Caco-2 (cell line): ENCODE measurements at regions not wholly inside any gene's neighbourhood (a gene's known extent, or its start where the extent isn't known, plus 50 kb on each side); places are given as distances from the start of the nearest gene placed in this dataset.

Experiments
- BruUV-seq: library from RNA; stranded (reverse); fragments of 400-500 nt; replicated peaks from 2 replicates; lab custom pipeline; 2021; lab: Mats Ljungman, UMichigan
- CTCF ChIA-PET: fragments of 300-600 bp; sonication (Branson Sonifier 250); formaldehyde crosslinking; loops from one replicate; lab custom pipeline; 2022; ENCODE audit warnings: antibody characterized with exemption; lab: Charles Lee
- POLR2A ChIA-PET: fragments of 300-600 bp; sonication (Branson Sonifier 250); formaldehyde crosslinking; loops from one replicate; lab custom pipeline; 2022; ENCODE audit warnings: antibody characterized with exemption; lab: Charles Lee
- DNase-seq, 2 experiments: peaks; one replicate each; pipeline versions ENCODE4 v3.0.0 to v3.0.0-alpha.2; 2020 to 2022
- H3K27me3 ChIP-seq: replicated peaks from 2 replicates; pipeline ENCODE4 v1.6.0; 2011; ENCODE audit warnings: low read length; ENCODE audit not compliant: control insufficient read depth, insufficient read depth
- H3K36me3 ChIP-seq: 2 replicates; pipeline ENCODE4 v1.5.1; 2011; ENCODE audit warnings: low read length; ENCODE audit not compliant: control insufficient read depth, insufficient read depth
- H3K4me1 ChIP-seq: fragments of 250-450 bp; sonication (Bioruptor Pico); 2 replicates; pipeline ENCODE4 v1.5.1; 2020; ENCODE audit warnings: mild to moderate bottlenecking
- H3K4me3 ChIP-seq: 2 replicates; pipeline ENCODE4 v1.5.1; 2011; ENCODE audit warnings: low read depth, mild to moderate bottlenecking, control low read depth, low read length
- H3K9me3 ChIP-seq: fragments of 250-450 bp; sonication (Bioruptor Pico); 2 replicates; pipeline ENCODE4 v1.5.1; 2020; ENCODE audit warnings: mild to moderate bottlenecking, moderate library complexity
- H3K27ac Mint-ChIP-seq: one replicate; pipeline ENCODE4 v1.8.0; 2022; ENCODE audit warnings: mixed read lengths; ENCODE audit not compliant: unreplicated experiment
- H3K27me3 Mint-ChIP-seq: one replicate; pipeline ENCODE4 v1.8.0; 2022; ENCODE audit warnings: mixed read lengths; ENCODE audit not compliant: insufficient read depth, unreplicated experiment
- H3K36me3 Mint-ChIP-seq: one replicate; pipeline ENCODE4 v1.8.0; 2022; ENCODE audit warnings: mild to moderate bottlenecking, mixed read lengths; ENCODE audit not compliant: insufficient read depth, unreplicated experiment
- H3K4me1 Mint-ChIP-seq: one replicate; pipeline ENCODE4 v1.8.0; 2022; ENCODE audit warnings: low read depth, mixed read lengths; ENCODE audit not compliant: unreplicated experiment
- H3K4me3 Mint-ChIP-seq: one replicate; pipeline ENCODE4 v1.8.0; 2022; ENCODE audit warnings: mild to moderate bottlenecking, moderate library complexity, mixed read lengths; ENCODE audit not compliant: unreplicated experiment
- H3K9me3 Mint-ChIP-seq: one replicate; pipeline ENCODE4 v1.8.0; 2022; ENCODE audit warnings: mixed read lengths; ENCODE audit not compliant: unreplicated experiment
- intact Hi-C: fragments of 100-400 bp; cut with micrococcal nuclease; formaldehyde crosslinking; loops from one replicate; pipeline ENCODE4 v1.10.0; 2022; ENCODE audit not compliant: unreplicated experiment
- TF ChIP-seq, protein P1 (sequence below), 2 experiments: fragments of 200-600 bp in 1 of 2; IDR thresholded peaks; 1 replicate in 1 of 2; 2 replicates in 1 of 2; pipeline versions ENCODE4 v1.5.1 to v1.8.0; 2011 to 2022; ENCODE audit warnings: antibody characterized with exemption in 1 of 2, control low read depth in 1 of 2, inconsistent platforms in 1 of 2, low read depth in 1 of 2, low read length in 1 of 2, mild to moderate bottlenecking in 1 of 2, moderate library complexity in 1 of 2; ENCODE audit not compliant: insufficient read depth in 1 of 2, severe bottlenecking in 1 of 2, unreplicated experiment in 1 of 2

DNA sequence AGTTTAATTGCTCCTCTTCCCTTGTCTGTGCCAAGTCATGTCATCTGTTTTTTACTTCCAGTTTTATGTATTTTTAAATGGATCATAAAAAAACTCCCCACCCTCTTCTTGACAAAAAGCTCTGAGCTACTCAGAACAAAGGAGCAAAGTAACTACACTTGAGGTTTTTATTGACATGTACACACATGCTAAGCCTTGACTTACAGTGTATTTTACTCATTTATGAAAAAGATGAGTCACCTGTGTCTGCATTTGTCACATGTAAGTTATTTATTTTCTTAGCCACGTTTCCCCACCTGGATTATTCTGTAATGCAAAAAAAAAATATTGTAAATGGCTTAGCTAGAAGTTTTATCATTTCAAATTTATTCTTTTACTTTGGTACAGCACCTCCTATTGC, 628.8 kb upstream of the SLC35B3 start:
- Mint-ChIP-seq H3K36me3 (no peaks in the 10 kb centered on the region), H3K4me1 (no peaks in the 10 kb centered on the region), H3K9me3 (no peaks in the 10 kb centered on the region), H3K4me3 (no peak overlapping the region), H3K27me3 (no peaks in the 10 kb centered on the region), H3K27ac (no peak overlapping the region)
- no peaks in the 10 kb centered on the region for H3K36me3 ChIP-seq
- no TSS peak for BruUV-seq
- TF ChIP-seq, protein P1, sequence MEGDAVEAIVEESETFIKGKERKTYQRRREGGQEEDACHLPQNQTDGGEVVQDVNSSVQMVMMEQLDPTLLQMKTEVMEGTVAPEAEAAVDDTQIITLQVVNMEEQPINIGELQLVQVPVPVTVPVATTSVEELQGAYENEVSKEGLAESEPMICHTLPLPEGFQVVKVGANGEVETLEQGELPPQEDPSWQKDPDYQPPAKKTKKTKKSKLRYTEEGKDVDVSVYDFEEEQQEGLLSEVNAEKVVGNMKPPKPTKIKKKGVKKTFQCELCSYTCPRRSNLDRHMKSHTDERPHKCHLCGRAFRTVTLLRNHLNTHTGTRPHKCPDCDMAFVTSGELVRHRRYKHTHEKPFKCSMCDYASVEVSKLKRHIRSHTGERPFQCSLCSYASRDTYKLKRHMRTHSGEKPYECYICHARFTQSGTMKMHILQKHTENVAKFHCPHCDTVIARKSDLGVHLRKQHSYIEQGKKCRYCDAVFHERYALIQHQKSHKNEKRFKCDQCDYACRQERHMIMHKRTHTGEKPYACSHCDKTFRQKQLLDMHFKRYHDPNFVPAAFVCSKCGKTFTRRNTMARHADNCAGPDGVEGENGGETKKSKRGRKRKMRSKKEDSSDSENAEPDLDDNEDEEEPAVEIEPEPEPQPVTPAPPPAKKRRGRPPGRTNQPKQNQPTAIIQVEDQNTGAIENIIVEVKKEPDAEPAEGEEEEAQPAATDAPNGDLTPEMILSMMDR (IDR thresholded peaks at IDR 0.05; ENCODE audit: insufficient read depth in 1 of 2, low read depth in 1 of 2, low read length in 1 of 2, severe bottlenecking in 1 of 2, unreplicated experiment in 1 of 2), result no peak
- ChIA-PET POLR2A (no interaction called here), CTCF (no interaction called here)
- H3K4me1 ChIP-seq, result no peaks in the 10 kb centered on the region
- H3K4me3 ChIP-seq, result no peak overlapping the region
- H3K27me3 ChIP-seq, result no peaks in the 10 kb centered on the region
- no peak for DNase-seq
- intact Hi-C loops, result no loop called here
- no peaks in the 10 kb centered on the region for H3K9me3 ChIP-seq

DNA sequence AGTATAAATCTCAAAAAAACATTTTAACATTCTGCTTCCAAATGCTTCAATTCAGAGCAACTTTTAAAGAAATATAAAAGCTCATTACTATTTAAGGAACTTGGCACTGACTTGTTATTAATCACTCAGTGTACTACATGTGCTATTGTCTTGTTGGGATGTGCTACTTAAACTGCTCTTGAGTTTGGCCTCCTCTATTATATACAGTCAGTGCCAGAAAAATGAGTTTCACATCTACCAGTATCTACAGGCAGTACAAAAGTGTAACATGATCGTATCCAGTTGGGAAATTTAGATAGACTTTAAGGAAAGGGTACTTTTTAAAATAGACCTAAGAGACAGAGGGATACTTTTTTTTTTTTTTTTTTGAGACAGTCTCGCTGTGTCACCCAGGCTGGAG, 627.3 kb upstream of the SLC35B3 start:
- intact Hi-C loops, result no loop called here

DNA sequence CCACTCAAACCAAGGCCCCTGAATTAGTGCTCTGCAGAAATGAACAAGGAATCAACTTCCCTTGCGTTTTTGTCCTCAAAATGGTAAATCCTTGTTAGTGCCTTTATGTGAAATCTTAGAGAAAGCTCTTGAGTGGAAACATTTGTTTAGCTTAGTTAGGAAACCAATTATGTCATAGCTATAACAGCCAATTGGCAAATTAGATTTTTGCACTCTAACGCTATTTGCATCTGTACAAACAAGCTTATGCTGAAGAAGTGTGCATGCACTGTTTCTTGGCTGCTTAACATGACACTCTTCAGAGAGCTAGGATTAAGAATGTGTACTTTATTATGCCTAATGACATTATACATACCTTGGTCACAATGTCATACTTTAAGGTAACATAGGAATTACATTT, 622.6 kb upstream of the SLC35B3 start:
- H3K27me3 ChIP-seq, result no peaks in the 10 kb centered on the region
- Mint-ChIP-seq H3K4me1 (no peaks in the 10 kb centered on the region), H3K27me3 (no peaks in the 10 kb centered on the region), H3K36me3 (no peaks in the 10 kb centered on the region), H3K4me3 (no peak overlapping the region), H3K27ac (no peak overlapping the region), H3K9me3 (no peaks in the 10 kb centered on the region)
- CTCF ChIA-PET, result no interaction called here
- H3K36me3 ChIP-seq, result no peaks in the 10 kb centered on the region
- no peaks in the 10 kb centered on the region for H3K9me3 ChIP-seq
- intact Hi-C loops, result no loop called here
- TF ChIP-seq, protein P1 (IDR thresholded peaks at IDR 0.05; ENCODE audit: insufficient read depth in 1 of 2, low read depth in 1 of 2, low read length in 1 of 2, severe bottlenecking in 1 of 2, unreplicated experiment in 1 of 2), result no peak
- no TSS peak for BruUV-seq
- H3K4me1 ChIP-seq, result no peaks in the 10 kb centered on the region
- H3K4me3 ChIP-seq, result no peak overlapping the region
- POLR2A ChIA-PET, result no interaction called here
- DNase-seq, result no peak

More for the DNA sequence above, 627.3 kb upstream of the SLC35B3 start:
- Mint-ChIP-seq H3K36me3 (no peaks in the 10 kb centered on the region), H3K27ac (no peak overlapping the region), H3K27me3 (no peaks in the 10 kb centered on the region), H3K4me3 (no peak overlapping the region), H3K4me1 (no peaks in the 10 kb centered on the region), H3K9me3 (no peaks in the 10 kb centered on the region)
- TF ChIP-seq, protein P1 (IDR thresholded peaks at IDR 0.05; ENCODE audit: insufficient read depth in 1 of 2, low read depth in 1 of 2, low read length in 1 of 2, severe bottlenecking in 1 of 2, unreplicated experiment in 1 of 2), result no peak
- Histone ChIP-seq H3K4me1 (no peaks in the 10 kb centered on the region), H3K36me3 (no peaks in the 10 kb centered on the region), H3K27me3 (no peaks in the 10 kb centered on the region), H3K9me3 (no peaks in the 10 kb centered on the region), H3K4me3 (no peak overlapping the region)
- no peak for DNase-seq
- BruUV-seq, result no TSS peak
- ChIA-PET POLR2A (no interaction called here), CTCF (no interaction called here)
